22Rv1 (cell line): ENCODE measurements at regions not wholly inside any gene's neighbourhood (a gene's known extent, or its start where the extent isn't known, plus 50 kb on each side); places are given as distances from the start of the nearest gene placed in this dataset.

Experiments used
- ZFX ChIP-seq: fragments of 450-650 bp; IDR thresholded peaks from 2 replicates; pipeline ENCODE4 v1.6.1; 2017; ENCODE audit warnings: antibody characterized with exemption, borderline replicate concordance
- TF ChIP-seq, protein P1 (sequence below): fragments of 450-650 bp; IDR thresholded peaks from 2 replicates; pipeline ENCODE4 v1.5.1; 2017; ENCODE audit warnings: mild to moderate bottlenecking

- TF ChIP-seq, protein P1, sequence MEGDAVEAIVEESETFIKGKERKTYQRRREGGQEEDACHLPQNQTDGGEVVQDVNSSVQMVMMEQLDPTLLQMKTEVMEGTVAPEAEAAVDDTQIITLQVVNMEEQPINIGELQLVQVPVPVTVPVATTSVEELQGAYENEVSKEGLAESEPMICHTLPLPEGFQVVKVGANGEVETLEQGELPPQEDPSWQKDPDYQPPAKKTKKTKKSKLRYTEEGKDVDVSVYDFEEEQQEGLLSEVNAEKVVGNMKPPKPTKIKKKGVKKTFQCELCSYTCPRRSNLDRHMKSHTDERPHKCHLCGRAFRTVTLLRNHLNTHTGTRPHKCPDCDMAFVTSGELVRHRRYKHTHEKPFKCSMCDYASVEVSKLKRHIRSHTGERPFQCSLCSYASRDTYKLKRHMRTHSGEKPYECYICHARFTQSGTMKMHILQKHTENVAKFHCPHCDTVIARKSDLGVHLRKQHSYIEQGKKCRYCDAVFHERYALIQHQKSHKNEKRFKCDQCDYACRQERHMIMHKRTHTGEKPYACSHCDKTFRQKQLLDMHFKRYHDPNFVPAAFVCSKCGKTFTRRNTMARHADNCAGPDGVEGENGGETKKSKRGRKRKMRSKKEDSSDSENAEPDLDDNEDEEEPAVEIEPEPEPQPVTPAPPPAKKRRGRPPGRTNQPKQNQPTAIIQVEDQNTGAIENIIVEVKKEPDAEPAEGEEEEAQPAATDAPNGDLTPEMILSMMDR: no peak
- TF ChIP-seq ZFX: no peak
Observed at GRCh38 chr14:44388306-44388705, 118.8 kb downstream of the FSCB start.
